Large intestine (tissue), 3 donors: ENCODE measurements at regions not wholly inside any gene's neighbourhood (a gene's known extent, or its start where the extent isn't known, plus 50 kb on each side); places are given as distances from the start of the nearest gene placed in this dataset.

Source experiments
- DNase-seq, 2 donors: peaks; one replicate each; pipeline versions ENCODE4 v3.0.0 to v3.0.0-alpha.2; 2013
- H3K27ac ChIP-seq: one replicate; pipeline ENCODE4 v1.5.1; 2013; ENCODE audit warnings: low read length
- H3K27me3 ChIP-seq: 2 replicates; pipeline ENCODE4 v1.6.1; 2013; ENCODE audit warnings: low read length; ENCODE audit not compliant: control insufficient read depth, insufficient read depth
- H3K36me3 ChIP-seq: 2 replicates; pipeline ENCODE4 v1.6.1; 2013; ENCODE audit warnings: low read length; ENCODE audit not compliant: control insufficient read depth, insufficient read depth
- H3K4me1 ChIP-seq: one replicate; pipeline ENCODE4 v1.6.1; 2013; ENCODE audit warnings: low read length; ENCODE audit not compliant: control insufficient read depth, insufficient read depth
- H3K4me3 ChIP-seq: one replicate; pipeline ENCODE4 v1.5.1; 2013; ENCODE audit warnings: low read length
- H3K9me3 ChIP-seq: one replicate; pipeline ENCODE4 v1.6.1; 2013; ENCODE audit warnings: mild to moderate bottlenecking, low read depth, low read length, moderate library complexity; ENCODE audit not compliant: control insufficient read depth
- WGBS: methylation state at CpG from one replicate; pipeline ENCODE4 v1.1.5; 2013; ENCODE audit warnings: low lambda C conversion rate; ENCODE audit not compliant: insufficient coverage; 5-methylcytosine and 5-hydroxymethylcytosine counted together

DNA sequence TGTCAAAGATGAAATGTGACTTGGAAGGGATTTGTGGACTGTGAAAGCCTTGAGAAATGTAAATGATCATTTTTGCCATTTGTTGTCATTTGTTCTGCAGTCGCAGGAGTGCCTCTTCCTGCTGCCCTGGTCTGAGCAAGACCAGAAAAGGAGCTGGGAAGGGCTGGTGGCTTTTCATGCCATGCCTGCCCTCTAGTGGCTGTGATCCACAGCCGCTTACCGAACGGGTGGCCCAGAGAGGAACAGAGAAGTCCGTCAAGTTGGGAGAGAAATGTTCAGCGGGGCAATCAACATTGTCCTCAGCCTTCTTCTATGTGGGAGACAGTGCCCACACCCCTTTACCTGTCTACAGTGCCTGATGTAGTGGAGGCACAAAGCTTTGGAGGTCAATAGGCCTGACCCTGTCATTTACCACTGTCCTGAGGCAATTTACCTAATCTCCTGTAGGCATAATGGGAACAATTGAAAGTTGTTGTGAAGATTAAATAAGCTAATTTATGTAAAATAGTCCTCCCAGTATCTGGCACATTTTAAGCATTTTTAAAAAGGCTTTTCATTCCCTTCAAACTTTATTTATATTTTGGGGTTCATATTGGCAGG lies 224.5 kb downstream of the B3GLCT start:
- no peak overlapping the region for H3K4me3 ChIP-seq
- no CpG with 5 or more reads among the region's 6 CpGs for WGBS

GRCh38 chr13:31426395-31426794 lies 226.6 kb downstream of the B3GLCT start:
- no peaks in the 10 kb centered on the region for H3K9me3 ChIP-seq
- H3K27ac ChIP-seq, result no peak overlapping the region
- no peak for DNase-seq
- no peak overlapping the region for H3K4me3 ChIP-seq
- H3K4me1 ChIP-seq, result no peaks in the 10 kb centered on the region
- no peaks in the 10 kb centered on the region for H3K36me3 ChIP-seq
- peaks cover 7% of the 10 kb centered on the region for H3K27me3 ChIP-seq

More for the DNA sequence above, 224.5 kb downstream of the B3GLCT start:
- DNase-seq, result peak; percentile 53 to 64
- Histone ChIP-seq H3K36me3 (no peaks in the 10 kb centered on the region), H3K27me3 (peaks cover 3% of the 10 kb centered on the region), H3K4me1 (no peaks in the 10 kb centered on the region), H3K9me3 (no peaks in the 10 kb centered on the region), H3K27ac (no peak overlapping the region)

GRCh38 chr13:31427151-31428100 lies 227.7 kb downstream of the B3GLCT start:
- DNase-seq, result no peak
- Histone ChIP-seq H3K36me3 (no peaks in the 10 kb centered on the region), H3K4me3 (no peak overlapping the region), H3K4me1 (no peaks in the 10 kb centered on the region), H3K27me3 (peaks cover 7% of the 10 kb centered on the region), H3K9me3 (no peaks in the 10 kb centered on the region), H3K27ac (no peak overlapping the region)
- WGBS, result no CpG with 5 or more reads among the region's 4 CpGs

GRCh38 chr13:31431722-31432137 lies 232.0 kb downstream of the B3GLCT start:
- no CpG with 5 or more reads among the region's 4 CpGs for WGBS
- H3K9me3 ChIP-seq, result no peaks in the 10 kb centered on the region
- H3K27ac ChIP-seq, result no peak overlapping the region
- no peak overlapping the region for H3K4me3 ChIP-seq
- no peaks in the 10 kb centered on the region for H3K4me1 ChIP-seq
- DNase-seq, result peak in 1 of 2 donors; percentile 8
- no peaks in the 10 kb centered on the region for H3K36me3 ChIP-seq
- H3K27me3 ChIP-seq, result peaks cover 4% of the 10 kb centered on the region

DNA sequence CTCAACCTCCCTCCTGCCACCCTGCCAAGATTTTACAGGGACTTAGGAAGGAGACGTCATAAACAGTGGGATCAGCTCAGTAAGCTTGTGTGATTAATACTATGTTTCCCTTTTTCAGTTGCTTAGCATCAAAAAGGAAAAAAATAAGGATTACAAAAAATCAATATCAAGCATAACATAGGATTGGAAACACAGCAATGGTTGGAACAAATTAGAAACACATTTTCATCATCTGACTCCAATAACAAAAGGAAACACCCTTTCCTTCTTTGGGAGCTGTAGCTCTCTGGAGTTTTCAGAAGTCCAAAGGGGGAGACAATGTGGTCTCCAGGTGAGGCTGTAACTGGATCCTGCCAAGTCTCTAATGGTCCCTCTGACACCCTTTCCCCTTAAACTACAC lies 233.4 kb downstream of the B3GLCT start:
- Histone ChIP-seq H3K27me3 (peaks cover 4% of the 10 kb centered on the region), H3K27ac (no peak overlapping the region), H3K36me3 (no peaks in the 10 kb centered on the region), H3K4me1 (no peaks in the 10 kb centered on the region), H3K4me3 (no peak overlapping the region), H3K9me3 (no peaks in the 10 kb centered on the region)
- no CpG with 5 or more reads among the region's 1 CpG for WGBS
- no peak for DNase-seq

DNA sequence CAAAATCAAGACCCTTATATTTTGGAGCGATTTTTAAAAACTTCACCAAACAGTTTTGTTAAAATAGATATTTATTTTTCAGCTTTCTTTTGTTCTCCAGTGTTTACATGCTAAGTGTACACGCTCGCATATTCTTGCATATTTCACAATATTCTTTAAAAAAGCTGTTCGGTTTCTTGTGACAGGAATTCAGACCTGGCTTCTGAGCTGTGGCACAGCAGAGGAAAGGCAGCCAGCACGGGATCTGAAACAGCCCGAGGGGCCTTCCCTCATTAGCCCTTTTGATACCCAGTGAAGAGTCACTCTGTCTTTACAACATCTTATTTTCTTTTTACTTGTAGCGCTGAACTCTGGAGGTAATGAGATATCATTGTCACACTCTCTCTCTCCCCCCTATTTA lies 234.0 kb downstream of the B3GLCT start:
- H3K9me3 ChIP-seq, result no peaks in the 10 kb centered on the region
- H3K27me3 ChIP-seq, result peaks cover 4% of the 10 kb centered on the region
- no peaks in the 10 kb centered on the region for H3K4me1 ChIP-seq
- H3K4me3 ChIP-seq, result no peak overlapping the region
- H3K27ac ChIP-seq, result no peak overlapping the region
- WGBS, result 84% methylated on average over 4 of the region's 7 CpGs
- no peaks in the 10 kb centered on the region for H3K36me3 ChIP-seq
- no peak for DNase-seq

DNA sequence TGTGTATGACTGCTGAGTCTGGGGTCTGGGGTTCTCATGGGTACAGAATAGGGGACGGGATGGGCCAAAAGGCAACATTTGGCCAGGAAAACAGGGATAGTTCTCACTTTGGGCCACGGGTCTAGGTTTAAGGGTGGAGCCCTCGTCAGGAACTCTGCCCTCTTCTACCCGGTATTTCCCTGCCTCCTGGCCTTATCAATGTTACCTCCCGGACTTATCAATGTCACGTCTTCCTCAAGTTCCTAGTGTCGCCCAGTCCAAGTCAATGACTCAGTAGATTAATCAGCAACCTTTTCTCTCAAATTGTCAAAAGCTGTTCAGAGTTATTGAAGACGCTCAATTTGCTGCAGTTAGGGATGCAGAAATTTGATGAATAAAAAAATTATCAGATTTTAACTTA lies 234.8 kb downstream of the B3GLCT start:
- peak in 1 of 2 donors; percentile 38 for DNase-seq
- H3K36me3 ChIP-seq, result no peaks in the 10 kb centered on the region
- WGBS, result 60% methylated on average over 1 of the region's 8 CpGs
- H3K9me3 ChIP-seq, result no peaks in the 10 kb centered on the region
- H3K27ac ChIP-seq, result no peak overlapping the region
- H3K4me3 ChIP-seq, result no peak overlapping the region
- H3K27me3 ChIP-seq, result peaks cover 4% of the 10 kb centered on the region
- no peaks in the 10 kb centered on the region for H3K4me1 ChIP-seq

- no peak overlapping the region for H3K27ac ChIP-seq
- no CpG with 5 or more reads among the region's 4 CpGs for WGBS
- no peaks in the 10 kb centered on the region for H3K36me3 ChIP-seq
- H3K4me3 ChIP-seq, result no peak overlapping the region
- no peaks in the 10 kb centered on the region for H3K9me3 ChIP-seq
- no peaks in the 10 kb centered on the region for H3K4me1 ChIP-seq
- peaks cover 4% of the 10 kb centered on the region for H3K27me3 ChIP-seq
- no peak for DNase-seq
These were observed 235.8 kb downstream of the B3GLCT start for GRCh38 chr13:31435536-31435935.

DNA sequence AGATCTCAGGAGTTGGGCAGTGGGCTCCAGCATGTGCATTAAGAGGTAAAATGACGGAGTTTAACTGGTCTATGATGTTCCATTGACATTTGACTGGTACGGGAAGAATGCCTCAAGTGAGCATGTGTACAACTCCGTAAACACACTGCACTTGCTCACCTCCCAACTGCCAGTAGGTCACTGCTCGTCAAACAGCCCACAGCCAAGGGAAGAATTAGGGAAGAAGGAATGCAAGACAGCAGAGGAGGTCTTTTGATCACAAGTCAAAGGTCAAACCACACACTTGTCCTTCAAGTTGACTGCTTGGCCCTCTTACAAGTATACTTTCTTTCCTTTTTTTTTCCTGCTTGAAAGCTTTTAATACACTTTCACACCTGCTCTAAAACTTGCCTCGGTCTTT lies 236.7 kb downstream of the B3GLCT start:
- Histone ChIP-seq H3K27ac (no peak overlapping the region), H3K36me3 (no peaks in the 10 kb centered on the region), H3K9me3 (no peaks in the 10 kb centered on the region), H3K4me3 (no peak overlapping the region), H3K4me1 (no peaks in the 10 kb centered on the region), H3K27me3 (no peaks in the 10 kb centered on the region)
- 83% methylated on average over 1 of the region's 5 CpGs for WGBS
- no peak for DNase-seq

DNA sequence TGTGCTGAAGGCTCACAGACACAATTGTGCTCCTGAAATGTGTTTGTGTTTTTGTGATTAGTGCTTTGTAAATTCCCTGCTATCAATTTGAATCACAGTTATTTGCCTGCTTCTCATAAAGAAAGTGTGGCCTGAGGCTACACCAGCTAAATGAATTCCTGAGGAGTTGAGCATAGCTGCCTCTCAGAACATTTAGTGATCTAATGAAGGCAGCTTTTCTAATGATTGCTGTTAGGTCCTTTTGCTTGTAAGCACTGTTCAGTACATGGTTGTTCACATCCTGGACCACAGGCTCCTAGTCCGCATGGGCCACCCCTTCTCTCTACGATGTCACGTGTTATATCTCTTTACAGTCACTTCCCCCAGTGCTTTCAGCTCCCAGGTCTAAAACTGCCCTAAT lies 238.2 kb downstream of the B3GLCT start:
- no peaks in the 10 kb centered on the region for H3K36me3 ChIP-seq
- H3K27me3 ChIP-seq, result no peaks in the 10 kb centered on the region
- H3K4me3 ChIP-seq, result no peak overlapping the region
- WGBS, result no CpG with 5 or more reads among the region's 3 CpGs
- DNase-seq, result no peak
- H3K27ac ChIP-seq, result no peak overlapping the region
- no peaks in the 10 kb centered on the region for H3K4me1 ChIP-seq
- no peaks in the 10 kb centered on the region for H3K9me3 ChIP-seq
